GM23248 (cell line): ENCODE measurements at regions not wholly inside any gene's neighbourhood (a gene's known extent, or its start where the extent isn't known, plus 50 kb on each side); places are given as distances from the start of the nearest gene placed in this dataset.

Experiments used
- DNase-seq: peaks from one replicate; pipeline ENCODE4 v3.0.0-alpha.2; 2015
- H2AFZ ChIP-seq: fragments of 200-600 bp; sonication (generic); 2 replicates; pipeline ENCODE4 v1.6.1; 2016; ENCODE audit warnings: antibody characterized with exemption
- H3F3A ChIP-seq: fragments of 200-600 bp; sonication (generic); 2 replicates; pipeline ENCODE4 v1.6.1; 2016; ENCODE audit warnings: mild to moderate bottlenecking, antibody characterized with exemption, mixed run types; ENCODE audit not compliant: insufficient read depth
- H3K27ac ChIP-seq: fragments of 200-600 bp; sonication (generic); 2 replicates; pipeline ENCODE4 v1.5.1; 2016; ENCODE audit warnings: mild to moderate bottlenecking
- H3K27me3 ChIP-seq: fragments of 200-600 bp; sonication (generic); replicated peaks from 2 replicates; pipeline ENCODE4 v1.6.1; 2016; ENCODE audit warnings: mild to moderate bottlenecking; ENCODE audit not compliant: insufficient read depth
- H3K36me3 ChIP-seq: fragments of 200-600 bp; sonication (generic); 2 replicates; pipeline ENCODE4 v1.6.1; 2016; ENCODE audit warnings: low read depth, mild to moderate bottlenecking
- H3K4me1 ChIP-seq: fragments of 200-600 bp; sonication (generic); 2 replicates; pipeline ENCODE4 v1.6.1; 2016; ENCODE audit warnings: mild to moderate bottlenecking; ENCODE audit not compliant: insufficient read depth
- H3K4me2 ChIP-seq: fragments of 200-600 bp; sonication (generic); one replicate; pipeline ENCODE4 v1.6.1; 2016; ENCODE audit warnings: mild to moderate bottlenecking; ENCODE audit not compliant: unreplicated experiment
- H3K4me3 ChIP-seq: fragments of 200-600 bp; sonication (generic); 2 replicates; pipeline ENCODE4 v1.5.1; 2016; ENCODE audit warnings: mild to moderate bottlenecking
- H3K79me2 ChIP-seq: fragments of 200-600 bp; sonication (generic); 2 replicates; pipeline ENCODE4 v1.6.1; 2016; ENCODE audit warnings: mild to moderate bottlenecking; ENCODE audit not compliant: insufficient read depth
- H3K9ac ChIP-seq: fragments of 200-600 bp; sonication (generic); 2 replicates; pipeline ENCODE4 v1.6.1; 2016; ENCODE audit warnings: mild to moderate bottlenecking
- H3K9me2 ChIP-seq: fragments of 200-600 bp; sonication (generic); 2 replicates; pipeline ENCODE4 v1.6.1; 2016; ENCODE audit warnings: mixed run types, mild to moderate bottlenecking, moderate library complexity; ENCODE audit not compliant: insufficient read depth
- H3K9me3 ChIP-seq: fragments of 200-600 bp; sonication (generic); one replicate; pipeline ENCODE4 v1.6.1; 2017; ENCODE audit warnings: low read depth
- H4K20me1 ChIP-seq: fragments of 200-600 bp; sonication (generic); 2 replicates; pipeline ENCODE4 v1.6.0; 2016; ENCODE audit not compliant: insufficient read depth
- EZH2 ChIP-seq: fragments of 200-600 bp; sonication (generic); IDR thresholded peaks from 2 replicates; pipeline ENCODE4 v1.6.1; 2018; ENCODE audit warnings: antibody characterized with exemption, mild to moderate bottlenecking; ENCODE audit not compliant: insufficient read depth, poor library complexity, severe bottlenecking
- EZH2phosphoT487 ChIP-seq: fragments of 200-600 bp; sonication (generic); IDR thresholded peaks from 2 replicates; pipeline ENCODE4 v1.6.1; 2018; ENCODE audit warnings: antibody characterized with exemption, moderate library complexity, mild to moderate bottlenecking, low read depth; ENCODE audit not compliant: insufficient read depth
- WGBS, 2 experiments: methylation state at CpG; one replicate each; pipeline ENCODE4 v1.1.6; 2015 to 2017; ENCODE audit warnings: low lambda C conversion rate in 2 of 2, low coverage in 1 of 2; ENCODE audit errors: missing lambda C conversion rate in 2 of 2; 5-methylcytosine and 5-hydroxymethylcytosine counted together
- in situ Hi-C: fragments of 300-500 bp; cut with MboI; formaldehyde crosslinking; loops from 2 replicates; pipeline ENCODE4 v1.15.0; 2020

DNA sequence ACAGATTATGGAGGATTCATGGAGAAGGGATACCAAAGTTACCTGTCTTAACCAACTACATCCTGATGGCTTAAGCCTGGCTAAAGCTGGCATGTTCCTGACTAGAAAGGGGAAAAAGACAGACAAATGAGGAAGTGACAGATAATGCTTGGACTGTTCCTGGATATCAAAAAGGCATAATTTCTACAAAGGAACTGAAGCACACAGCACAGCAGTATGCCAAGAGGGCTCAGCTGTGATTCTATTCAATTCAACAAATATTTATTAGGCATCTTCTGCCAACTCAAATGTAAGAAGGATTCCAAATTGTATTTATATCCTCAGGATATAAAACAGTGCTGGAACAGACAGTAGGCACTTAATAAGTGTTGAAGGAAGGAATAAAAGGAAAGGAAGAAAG is 59.5 kb downstream of the KLF12 start:
- in situ Hi-C loops = no loop called here
- DNase-seq = peak; percentile 52
- no peak overlapping the region for H3K9ac ChIP-seq
- peaks cover 35% of the 10 kb centered on the region for H3K4me1 ChIP-seq
- H3K79me2 ChIP-seq = peaks cover 98% of the 10 kb centered on the region
- H3K4me2 ChIP-seq = peak overlapping the region; percentile 34
- H3K36me3 ChIP-seq = no peaks in the 10 kb centered on the region
- H3K9me3 ChIP-seq = no peaks in the 10 kb centered on the region
- H3K9me2 ChIP-seq = no peaks in the 10 kb centered on the region
- H2AFZ ChIP-seq = no peak overlapping the region
- H3F3A ChIP-seq = no peaks in the 10 kb centered on the region; the same call in 1 of the 2 replicates
- H4K20me1 ChIP-seq = no peaks in the 10 kb centered on the region
- H3K4me3 ChIP-seq = no peak overlapping the region
- no peak overlapping the region for H3K27ac ChIP-seq
- TF ChIP-seq EZH2phosphoT487 (no peak), EZH2 (no peak)
- no peaks in the 10 kb centered on the region for H3K27me3 ChIP-seq

DNA sequence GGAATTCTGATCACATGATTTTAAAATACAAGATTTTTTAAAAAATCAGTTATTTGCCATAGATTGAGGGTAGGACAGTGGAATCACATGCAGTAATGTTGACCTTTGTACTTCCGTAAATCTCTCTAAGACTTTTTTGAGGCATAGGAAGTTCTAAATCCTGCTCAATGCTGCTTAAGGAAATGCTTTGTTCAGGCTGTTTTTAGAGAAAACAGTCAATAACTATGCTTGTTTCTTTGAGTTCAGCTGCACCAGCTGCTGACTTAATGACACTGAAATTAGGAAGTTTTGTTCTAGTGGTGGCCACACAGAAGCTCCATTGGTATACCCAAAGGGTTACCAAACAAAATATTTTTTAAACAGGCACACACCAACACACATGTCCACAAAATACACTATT is 60.9 kb downstream of the KLF12 start:
- Histone ChIP-seq H3K9me2 (no peaks in the 10 kb centered on the region), H4K20me1 (no peaks in the 10 kb centered on the region), H3F3A (no peaks in the 10 kb centered on the region; the same call in 1 of the 2 replicates), H3K36me3 (no peaks in the 10 kb centered on the region), H3K9ac (no peak overlapping the region), H3K79me2 (peaks cover 98% of the 10 kb centered on the region), H3K4me1 (peaks cover 35% of the 10 kb centered on the region), H3K27ac (no peak overlapping the region), H3K4me2 (no peak overlapping the region), H2AFZ (no peak overlapping the region), H3K9me3 (no peaks in the 10 kb centered on the region), H3K4me3 (no peak overlapping the region), H3K27me3 (no peaks in the 10 kb centered on the region)
- in situ Hi-C loops = no loop called here
- TF ChIP-seq EZH2 = no peak
- no peak for TF ChIP-seq EZH2phosphoT487
- DNase-seq = no peak
- WGBS, 2 experiments = 96 to 97% methylated on average over 1 of the region's 1 CpG

DNA sequence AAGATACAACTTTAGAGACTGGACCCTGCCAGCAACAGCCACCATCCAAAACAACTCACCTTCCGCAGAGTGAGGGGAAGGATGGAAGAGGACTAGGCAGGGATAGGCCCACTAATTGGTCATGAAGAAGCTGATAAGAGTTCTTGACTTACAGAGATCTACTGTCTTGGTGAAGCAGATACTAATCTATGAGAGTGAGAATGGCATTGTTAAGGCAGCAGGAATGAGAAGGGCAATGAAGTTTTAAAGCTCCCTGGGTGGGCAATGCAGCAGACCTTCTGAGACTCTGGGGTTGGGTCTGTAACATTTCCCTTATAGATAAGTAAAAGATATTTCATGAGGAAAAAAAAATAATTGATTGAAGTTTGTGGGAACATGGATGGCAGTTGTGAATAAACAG is 63.7 kb downstream of the KLF12 start:
- no peak overlapping the region for H3K4me2 ChIP-seq
- no peak overlapping the region for H3K27ac ChIP-seq
- TF ChIP-seq EZH2 = no peak
- TF ChIP-seq EZH2phosphoT487 = no peak
- no peak for DNase-seq
- peaks cover 24% of the 10 kb centered on the region for H3K4me1 ChIP-seq
- no peaks in the 10 kb centered on the region for H3K27me3 ChIP-seq
- no peaks in the 10 kb centered on the region for H3K36me3 ChIP-seq
- in situ Hi-C loops = no loop called here
- no peaks in the 10 kb centered on the region for H3K9me3 ChIP-seq
- H3F3A ChIP-seq = no peaks in the 10 kb centered on the region; the same call in 1 of the 2 replicates
- WGBS, 2 experiments = 89 to 100% methylated on average over 1 of the region's 1 CpG
- peaks cover 98% of the 10 kb centered on the region for H3K79me2 ChIP-seq
- no peaks in the 10 kb centered on the region for H3K9me2 ChIP-seq
- no peak overlapping the region for H2AFZ ChIP-seq
- no peak overlapping the region for H3K4me3 ChIP-seq
- no peaks in the 10 kb centered on the region; the same call in 1 of the 2 replicates for H4K20me1 ChIP-seq
- H3K9ac ChIP-seq = no peak overlapping the region

DNA sequence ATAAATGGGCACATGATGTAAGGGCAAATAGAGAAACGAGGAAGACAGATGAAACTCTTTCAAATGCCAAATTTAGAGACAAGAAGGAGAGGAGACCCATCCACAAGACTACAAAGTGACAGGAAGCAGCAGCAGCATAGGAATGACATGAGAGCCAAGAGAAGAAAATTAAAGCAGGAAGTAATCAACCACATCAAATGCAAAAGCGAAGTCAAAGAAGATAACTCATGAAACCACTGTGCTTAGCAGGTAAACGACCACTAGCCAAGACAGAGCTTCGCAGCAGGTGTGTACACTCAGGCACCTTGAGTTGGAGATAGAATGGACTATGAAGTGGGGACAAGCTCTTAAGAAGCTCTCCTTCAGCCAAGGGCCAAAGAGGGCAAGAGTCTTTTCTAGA is 64.1 kb downstream of the KLF12 start:
- Histone ChIP-seq H4K20me1 (no peaks in the 10 kb centered on the region; the same call in 1 of the 2 replicates), H3K9me3 (no peaks in the 10 kb centered on the region), H3F3A (no peaks in the 10 kb centered on the region; the same call in 1 of the 2 replicates), H3K27ac (no peak overlapping the region), H3K9ac (no peak overlapping the region), H3K27me3 (no peaks in the 10 kb centered on the region), H3K36me3 (no peaks in the 10 kb centered on the region), H3K4me1 (peaks cover 20% of the 10 kb centered on the region), H3K79me2 (peaks cover 98% of the 10 kb centered on the region), H3K4me3 (no peak overlapping the region), H2AFZ (no peak overlapping the region), H3K4me2 (no peak overlapping the region), H3K9me2 (no peaks in the 10 kb centered on the region)
- in situ Hi-C loops = no loop called here
- TF ChIP-seq EZH2phosphoT487 (no peak), EZH2 (no peak)
- DNase-seq = no peak
- WGBS, 2 experiments = 94 to 95% methylated on average over 4 of the region's 4 CpGs

DNA sequence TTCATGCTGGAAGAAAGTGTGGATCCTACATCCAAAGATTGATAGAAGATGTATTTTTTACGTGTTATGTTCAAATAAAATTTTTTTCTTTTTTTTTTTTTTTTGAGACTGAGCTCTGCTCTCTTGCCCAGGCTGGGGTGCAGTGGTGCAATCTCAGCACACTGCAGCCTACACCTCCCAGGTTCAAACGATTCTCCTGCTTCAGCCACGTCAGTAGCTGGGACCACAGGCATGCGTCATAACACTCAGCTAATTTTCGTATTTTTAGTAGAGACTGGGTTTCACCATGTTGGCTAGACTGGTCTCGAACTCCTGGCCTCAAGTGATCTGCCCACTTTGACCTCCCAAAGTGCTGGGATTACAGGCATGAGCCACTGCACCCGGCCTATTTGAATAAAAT is 65.7 kb downstream of the KLF12 start:
- Histone ChIP-seq H3K27me3 (no peaks in the 10 kb centered on the region), H3K27ac (no peak overlapping the region), H3K9ac (no peak overlapping the region), H3K4me2 (no peak overlapping the region), H2AFZ (no peak overlapping the region), H3K4me3 (no peak overlapping the region), H3K9me2 (no peaks in the 10 kb centered on the region), H3K9me3 (no peaks in the 10 kb centered on the region), H3K79me2 (peaks cover 98% of the 10 kb centered on the region), H3K36me3 (no peaks in the 10 kb centered on the region), H3F3A (0 out of 2 replicates have a peak, but pooled peaks cover under 1% of the 10 kb centered on the region), H3K4me1 (peaks cover 22% of the 10 kb centered on the region), H4K20me1 (no peaks in the 10 kb centered on the region; the same call in 1 of the 2 replicates)
- DNase-seq = no peak
- TF ChIP-seq EZH2phosphoT487 (no peak), EZH2 (no peak)
- in situ Hi-C loops = no loop called here
- WGBS, 2 experiments = 89 to 97% methylated on average over 7 of the region's 7 CpGs
